HEK293 (cell line): ENCODE measurements at regions not wholly inside any gene's neighbourhood (a gene's known extent, or its start where the extent isn't known, plus 50 kb on each side); places are given as distances from the start of the nearest gene placed in this dataset.

Experiments
- ATF2 ChIP-seq: fragments of 450-650 bp; formaldehyde crosslinking; IDR thresholded peaks from 2 replicates; pipeline ENCODE4 v1.5.1; 2016; ENCODE audit warnings: missing biosample characterization, missing genetic modification characterization, low read depth
- FEZF1 ChIP-seq: fragments of 450-650 bp; formaldehyde crosslinking; IDR thresholded peaks from 2 replicates; pipeline ENCODE4 v1.5.1; 2016; ENCODE audit warnings: missing biosample characterization, missing genetic modification characterization
- GLIS1 ChIP-seq: fragments of 450-650 bp; formaldehyde crosslinking; IDR thresholded peaks from 2 replicates; pipeline ENCODE4 v1.5.1; 2016; ENCODE audit warnings: missing biosample characterization, missing genetic modification characterization
- HOXD13 ChIP-seq: sonication (generic); formaldehyde crosslinking; IDR thresholded peaks from 2 replicates; pipeline ENCODE4 v1.8.0; 2022; ENCODE audit warnings: missing genetic modification reagents, borderline replicate concordance
- IKZF3 ChIP-seq: fragments of 450-650 bp; IDR thresholded peaks from 2 replicates; pipeline ENCODE4 v1.5.0; 2018; ENCODE audit warnings: missing biosample characterization, mild to moderate bottlenecking, missing genetic modification characterization, moderate library complexity
- KLF8 ChIP-seq: fragments of 450-650 bp; formaldehyde crosslinking; IDR thresholded peaks from 2 replicates; pipeline ENCODE4 v1.5.1; 2016; ENCODE audit warnings: missing biosample characterization, missing genetic modification characterization
- MZF1 ChIP-seq: fragments of 450-650 bp; formaldehyde crosslinking; IDR thresholded peaks from 2 replicates; pipeline ENCODE4 v1.5.1; 2017; ENCODE audit warnings: missing biosample characterization, missing genetic modification characterization, borderline replicate concordance
- REPIN1 ChIP-seq: fragments of 450-650 bp; formaldehyde crosslinking; IDR thresholded peaks from 2 replicates; pipeline ENCODE4 v1.5.1; 2017; ENCODE audit warnings: missing biosample characterization, missing genetic modification characterization, low read depth
- SCRT1 ChIP-seq: fragments of 450-650 bp; formaldehyde crosslinking; IDR thresholded peaks from 2 replicates; pipeline ENCODE4 v1.5.1; 2016; ENCODE audit warnings: missing biosample characterization, missing genetic modification characterization, borderline replicate concordance
- SETDB1 ChIP-seq: IDR thresholded peaks from one replicate; pipeline ENCODE4 v1.6.1; 2017; ENCODE audit warnings: mild to moderate bottlenecking, low read length, moderate library complexity, mixed read lengths; ENCODE audit not compliant: insufficient read length
- SP2 ChIP-seq: fragments of 450-650 bp; formaldehyde crosslinking; IDR thresholded peaks from 2 replicates; pipeline ENCODE4 v1.5.1; 2016; ENCODE audit warnings: missing biosample characterization, missing genetic modification characterization
- SP3 ChIP-seq: fragments of 450-650 bp; formaldehyde crosslinking; IDR thresholded peaks from 2 replicates; pipeline ENCODE4 v1.5.1; 2016; ENCODE audit warnings: missing biosample characterization, missing genetic modification characterization
- SP7 ChIP-seq: fragments of 450-650 bp; formaldehyde crosslinking; IDR thresholded peaks from 2 replicates; pipeline ENCODE4 v1.5.1; 2016; ENCODE audit warnings: missing biosample characterization, missing genetic modification characterization
- TCF7L2 ChIP-seq: IDR thresholded peaks from 2 replicates; pipeline ENCODE4 v1.6.1; 2011; ENCODE audit warnings: low read depth, mild to moderate bottlenecking, inconsistent platforms, low read length, moderate library complexity, borderline replicate concordance
- TRIM28 ChIP-seq: IDR thresholded peaks from 2 replicates; pipeline ENCODE4 v1.6.1; 2011; ENCODE audit warnings: low read length, control low read depth, borderline replicate concordance
- ZBTB17 ChIP-seq: fragments of 450-650 bp; formaldehyde crosslinking; IDR thresholded peaks from 2 replicates; pipeline ENCODE4 v1.5.1; 2016; ENCODE audit warnings: missing biosample characterization, missing genetic modification characterization
- ZBTB21 ChIP-seq: fragments of 450-650 bp; formaldehyde crosslinking; IDR thresholded peaks from 2 replicates; pipeline ENCODE4 v1.5.1; 2017; ENCODE audit warnings: missing biosample characterization, missing genetic modification characterization
- ZNF266 ChIP-seq: fragments of 450-650 bp; formaldehyde crosslinking; IDR thresholded peaks from 2 replicates; pipeline ENCODE4 v1.5.1; 2016; ENCODE audit warnings: missing biosample characterization, missing genetic modification characterization, low read depth
- ZNF335 ChIP-seq: fragments of 450-650 bp; formaldehyde crosslinking; conservative IDR thresholded peaks from 2 replicates; pipeline ENCODE4 v1.5.1; 2016; ENCODE audit warnings: missing biosample characterization, missing genetic modification characterization
- ZNF341 ChIP-seq: fragments of 450-650 bp; formaldehyde crosslinking; IDR thresholded peaks from 2 replicates; pipeline ENCODE4; 2016; ENCODE audit warnings: low read depth, missing biosample characterization, missing genetic modification characterization
- ZNF354C ChIP-seq: fragments of 450-650 bp; formaldehyde crosslinking; IDR thresholded peaks from 2 replicates; pipeline ENCODE4 v1.5.1; 2016; ENCODE audit warnings: missing biosample characterization, missing genetic modification characterization, low read depth, borderline replicate concordance
- ZNF398 ChIP-seq: fragments of 450-650 bp; formaldehyde crosslinking; IDR thresholded peaks from 2 replicates; pipeline ENCODE4 v1.5.1; 2017; ENCODE audit warnings: missing biosample characterization, missing genetic modification characterization
- ZNF404 ChIP-seq: fragments of 450-650 bp; formaldehyde crosslinking; IDR thresholded peaks from 2 replicates; pipeline ENCODE4 v1.5.1; 2017; ENCODE audit warnings: missing biosample characterization, missing genetic modification characterization
- ZNF426 ChIP-seq: fragments of 450-650 bp; formaldehyde crosslinking; IDR thresholded peaks from 2 replicates; pipeline ENCODE4 v1.5.1; 2017; ENCODE audit warnings: missing biosample characterization, missing genetic modification characterization, mild to moderate bottlenecking, inconsistent platforms, moderate library complexity
- ZNF501 ChIP-seq: fragments of 450-650 bp; formaldehyde crosslinking; IDR thresholded peaks from 2 replicates; pipeline ENCODE4 v1.5.1; 2016; ENCODE audit warnings: missing biosample characterization, missing genetic modification characterization
- ZNF621 ChIP-seq: fragments of 450-650 bp; formaldehyde crosslinking; IDR thresholded peaks from 2 replicates; pipeline ENCODE4 v1.5.1; 2017; ENCODE audit warnings: missing biosample characterization, missing genetic modification characterization
- ZNF629 ChIP-seq: fragments of 450-650 bp; formaldehyde crosslinking; IDR thresholded peaks from 2 replicates; pipeline ENCODE4 v1.5.1; 2017; ENCODE audit warnings: missing biosample characterization, missing genetic modification characterization
- ZNF654 ChIP-seq: fragments of 450-650 bp; formaldehyde crosslinking; IDR thresholded peaks from 2 replicates; pipeline ENCODE4 v1.5.1; 2016; ENCODE audit warnings: low read depth, missing biosample characterization, missing genetic modification characterization
- ZNF677 ChIP-seq: fragments of 450-650 bp; IDR thresholded peaks from 2 replicates; pipeline ENCODE4 v1.5.0; 2018; ENCODE audit warnings: missing biosample characterization, mild to moderate bottlenecking, missing genetic modification characterization, moderate library complexity
- ZNF707 ChIP-seq: fragments of 450-650 bp; formaldehyde crosslinking; IDR thresholded peaks from 2 replicates; pipeline ENCODE4 v1.5.1; 2016; ENCODE audit warnings: missing biosample characterization, missing genetic modification characterization
- ZNF768 ChIP-seq: fragments of 450-650 bp; formaldehyde crosslinking; IDR thresholded peaks from 2 replicates; pipeline ENCODE4 v1.5.1; 2018; ENCODE audit warnings: missing biosample characterization, mild to moderate bottlenecking, missing genetic modification characterization
- ZNF776 ChIP-seq: fragments of 450-650 bp; formaldehyde crosslinking; IDR thresholded peaks from 2 replicates; pipeline ENCODE4 v1.5.0; 2017; ENCODE audit warnings: missing biosample characterization, missing genetic modification characterization, borderline replicate concordance
- ZNF792 ChIP-seq: fragments of 450-650 bp; formaldehyde crosslinking; IDR thresholded peaks from 2 replicates; pipeline ENCODE4 v1.5.1; 2016; ENCODE audit warnings: missing biosample characterization, missing genetic modification characterization
- ZNF843 ChIP-seq: fragments of 450-650 bp; formaldehyde crosslinking; IDR thresholded peaks from 2 replicates; pipeline ENCODE4 v1.5.1; 2016; ENCODE audit warnings: missing biosample characterization, missing genetic modification characterization
- TF ChIP-seq, protein P1 (sequence below): fragments of 450-650 bp; formaldehyde crosslinking; IDR thresholded peaks from 2 replicates; pipeline ENCODE4 v1.5.1; 2016; ENCODE audit warnings: missing biosample characterization, missing genetic modification characterization
- TF ChIP-seq, protein P2 (sequence below): fragments of 450-650 bp; formaldehyde crosslinking; IDR thresholded peaks from 2 replicates; pipeline ENCODE4 v1.5.1; 2017; ENCODE audit warnings: missing biosample characterization, missing genetic modification characterization

GRCh38 chrX:40468033-40468846 lies 112.5 kb upstream of the ATP6AP2 start (continued):
- TF ChIP-seq ZNF426 (tag by site-specific recombination) (no peak), ZNF768 (tag by site-specific recombination) (no peak), SCRT1 (tag by site-specific recombination) (no peak), ZBTB21 (tag by site-specific recombination) (no peak), FEZF1 (tag by site-specific recombination) (peak; percentile 37), ZBTB17 (peak; percentile 86), ZNF266 (tag by site-specific recombination) (no peak), ZNF677 (tag by site-specific recombination) (no peak), ZNF335 (tag by site-specific recombination) (peak; percentile 27; the same call in 1 of the 2 replicates), MZF1 (peak; percentile 60; the same call in 1 of the 2 replicates), TCF7L2 (no peak), SP7 (tag by site-specific recombination) (0 out of 2 replicates have a peak, but pooled peaks have one; percentile 45), SP3 (tag by site-specific recombination) (0 out of 2 replicates have a peak, but pooled peaks have one; percentile 31), ZNF792 (tag by site-specific recombination) (no peak), ZNF707 (tag by site-specific recombination) (no peak), ZNF629 (peak; percentile 25; the same call in 1 of the 2 replicates), IKZF3 (tag by site-specific recombination) (no peak), ZNF654 (tag by site-specific recombination) (peak; percentile 69), SP2 (peak; percentile 50), SETDB1 (no peak), GLIS1 (0 out of 2 replicates have a peak, but pooled peaks have one; percentile 26), ZNF398 (tag by site-specific recombination) (no peak), ZNF843 (tag by site-specific recombination) (no peak), HOXD13 (CRISPR knock-in tag) (no peak), TRIM28 (peak; percentile 92), ZNF404 (no peak), REPIN1 (tag by site-specific recombination) (no peak), ZNF341 (peak; percentile 61), ATF2 (tag by site-specific recombination) (peak; percentile 92), ZNF621 (tag by site-specific recombination) (no peak), ZNF501 (tag by site-specific recombination) (no peak), ZNF776 (no peak), ZNF354C (tag by site-specific recombination) (no peak), KLF8 (tag by site-specific recombination) (no peak)
- TF ChIP-seq, protein P1, sequence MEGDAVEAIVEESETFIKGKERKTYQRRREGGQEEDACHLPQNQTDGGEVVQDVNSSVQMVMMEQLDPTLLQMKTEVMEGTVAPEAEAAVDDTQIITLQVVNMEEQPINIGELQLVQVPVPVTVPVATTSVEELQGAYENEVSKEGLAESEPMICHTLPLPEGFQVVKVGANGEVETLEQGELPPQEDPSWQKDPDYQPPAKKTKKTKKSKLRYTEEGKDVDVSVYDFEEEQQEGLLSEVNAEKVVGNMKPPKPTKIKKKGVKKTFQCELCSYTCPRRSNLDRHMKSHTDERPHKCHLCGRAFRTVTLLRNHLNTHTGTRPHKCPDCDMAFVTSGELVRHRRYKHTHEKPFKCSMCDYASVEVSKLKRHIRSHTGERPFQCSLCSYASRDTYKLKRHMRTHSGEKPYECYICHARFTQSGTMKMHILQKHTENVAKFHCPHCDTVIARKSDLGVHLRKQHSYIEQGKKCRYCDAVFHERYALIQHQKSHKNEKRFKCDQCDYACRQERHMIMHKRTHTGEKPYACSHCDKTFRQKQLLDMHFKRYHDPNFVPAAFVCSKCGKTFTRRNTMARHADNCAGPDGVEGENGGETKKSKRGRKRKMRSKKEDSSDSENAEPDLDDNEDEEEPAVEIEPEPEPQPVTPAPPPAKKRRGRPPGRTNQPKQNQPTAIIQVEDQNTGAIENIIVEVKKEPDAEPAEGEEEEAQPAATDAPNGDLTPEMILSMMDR (tag by site-specific recombination) = peak; percentile 61; the same call in 1 of the 2 replicates
- TF ChIP-seq, protein P2, sequence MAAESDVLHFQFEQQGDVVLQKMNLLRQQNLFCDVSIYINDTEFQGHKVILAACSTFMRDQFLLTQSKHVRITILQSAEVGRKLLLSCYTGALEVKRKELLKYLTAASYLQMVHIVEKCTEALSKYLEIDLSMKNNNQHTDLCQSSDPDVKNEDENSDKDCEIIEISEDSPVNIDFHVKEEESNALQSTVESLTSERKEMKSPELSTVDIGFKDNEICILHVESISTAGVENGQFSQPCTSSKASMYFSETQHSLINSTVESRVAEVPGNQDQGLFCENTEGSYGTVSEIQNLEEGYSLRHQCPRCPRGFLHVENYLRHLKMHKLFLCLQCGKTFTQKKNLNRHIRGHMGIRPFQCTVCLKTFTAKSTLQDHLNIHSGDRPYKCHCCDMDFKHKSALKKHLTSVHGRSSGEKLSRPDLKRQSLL (tag by site-specific recombination) = no peak
